ENCODE measurements at regions not wholly inside any gene's neighbourhood (a gene's known extent, or its start where the extent isn't known, plus 50 kb on each side); places are given as distances from the start of the nearest gene placed in this dataset.

GRCh38 chr13:63983366-63983765 is 2567.7 kb upstream of the PCDH20 start:
- TF ChIP-seq ZNF619 (CRISPR knock-in tag; IDR thresholded peaks at IDR 0.05) (no peak), TRIM24 (CRISPR knock-in tag; IDR thresholded peaks at IDR 0.05) (no peak), CTCF (CRISPR knock-in tag; IDR thresholded peaks at IDR 0.05) (no peak), HOXA7 (CRISPR knock-in tag; IDR thresholded peaks at IDR 0.05) (no peak), JUNB (CRISPR knock-in tag; IDR thresholded peaks at IDR 0.05; ENCODE audit: borderline replicate concordance) (no peak), ATF2 (CRISPR knock-in tag; IDR thresholded peaks at IDR 0.05) (no peak), ZC3H4 (CRISPR knock-in tag; IDR thresholded peaks at IDR 0.05; ENCODE audit: borderline replicate concordance) (no peak), ZNF274 (CRISPR knock-in tag; IDR thresholded peaks at IDR 0.05) (no peak)
